ENCODE measurements at regions not wholly inside any gene's neighbourhood (a gene's known extent, or its start where the extent isn't known, plus 50 kb on each side); places are given as distances from the start of the nearest gene placed in this dataset.
"Not testable (repeated sequence)": the region's sequence is repeated elsewhere in the genome, so short reads cannot be mapped to it uniquely, and the experiment has no call there.

DNA sequence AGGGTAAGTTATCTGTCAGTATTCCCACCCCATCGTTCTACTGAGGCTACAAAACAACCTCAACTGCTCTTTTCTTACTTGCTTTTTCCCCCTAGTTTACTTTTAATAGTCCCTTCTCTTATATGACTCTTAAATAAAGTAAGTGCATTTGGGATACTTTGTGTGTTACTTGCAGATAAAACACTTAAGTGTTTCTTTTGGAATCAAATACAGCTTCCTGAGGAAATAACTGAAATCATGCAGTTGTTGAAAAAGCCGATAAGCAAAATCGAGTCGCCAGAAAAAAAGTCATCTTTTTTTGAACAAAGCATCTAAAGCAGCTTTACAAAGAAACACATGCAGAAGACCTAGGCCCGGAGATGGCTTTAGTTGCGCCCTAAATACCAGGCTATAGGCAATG, 53.5 kb upstream of the EPB41L4A start:
- no peaks in the 10 kb centered on the region for H3K9me3 ChIP-seq (ENCODE audit: control insufficient read depth, insufficient read depth, low read length)
- H3K27ac ChIP-seq (ENCODE audit: low read depth, low read length): no peak overlapping the region
- no peaks in the 10 kb centered on the region for H3K36me3 ChIP-seq (ENCODE audit: control insufficient read depth, insufficient read depth, low read length)
- H3K4me3 ChIP-seq (ENCODE audit: low read depth, low read length): no peak overlapping the region
- H3K9ac ChIP-seq (ENCODE audit: low read depth, low read length): no peak overlapping the region
- no peaks in the 10 kb centered on the region for H3K4me1 ChIP-seq (ENCODE audit: control insufficient read depth, insufficient read depth, low read length)
- no peaks in the 10 kb centered on the region for H3K27me3 ChIP-seq (ENCODE audit: control insufficient read depth, insufficient read depth, low read length)

DNA sequence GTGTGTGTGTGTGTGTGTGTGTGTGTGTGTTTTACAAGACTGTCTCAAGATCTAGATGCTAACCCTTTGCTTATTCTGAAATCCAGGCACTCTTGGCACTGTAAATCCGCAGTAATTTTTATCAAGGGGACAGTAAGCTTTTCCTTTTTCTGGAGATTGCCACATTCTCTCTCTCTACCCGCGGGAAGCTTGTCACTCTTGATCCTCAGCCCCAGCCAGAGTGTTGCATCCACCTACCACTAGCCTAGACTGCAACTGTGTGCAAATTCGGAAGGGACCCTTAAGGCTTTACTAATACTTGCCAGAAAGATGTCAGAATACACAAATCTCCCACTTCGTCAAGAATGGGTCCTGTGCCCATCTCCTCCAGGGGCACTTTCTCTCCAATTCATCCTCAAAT, 54.9 kb upstream of the EPB41L4A start:
- Histone ChIP-seq H3K36me3 (ENCODE audit: control insufficient read depth, insufficient read depth, low read length) (no peaks in the 10 kb centered on the region), H3K27me3 (ENCODE audit: control insufficient read depth, insufficient read depth, low read length) (no peaks in the 10 kb centered on the region), H3K9ac (ENCODE audit: low read depth, low read length) (no peak overlapping the region), H3K4me3 (ENCODE audit: low read depth, low read length) (no peak overlapping the region), H3K27ac (ENCODE audit: low read depth, low read length) (no peak overlapping the region), H3K4me1 (ENCODE audit: control insufficient read depth, insufficient read depth, low read length) (no peaks in the 10 kb centered on the region), H3K9me3 (ENCODE audit: control insufficient read depth, insufficient read depth, low read length) (no peaks in the 10 kb centered on the region)

DNA sequence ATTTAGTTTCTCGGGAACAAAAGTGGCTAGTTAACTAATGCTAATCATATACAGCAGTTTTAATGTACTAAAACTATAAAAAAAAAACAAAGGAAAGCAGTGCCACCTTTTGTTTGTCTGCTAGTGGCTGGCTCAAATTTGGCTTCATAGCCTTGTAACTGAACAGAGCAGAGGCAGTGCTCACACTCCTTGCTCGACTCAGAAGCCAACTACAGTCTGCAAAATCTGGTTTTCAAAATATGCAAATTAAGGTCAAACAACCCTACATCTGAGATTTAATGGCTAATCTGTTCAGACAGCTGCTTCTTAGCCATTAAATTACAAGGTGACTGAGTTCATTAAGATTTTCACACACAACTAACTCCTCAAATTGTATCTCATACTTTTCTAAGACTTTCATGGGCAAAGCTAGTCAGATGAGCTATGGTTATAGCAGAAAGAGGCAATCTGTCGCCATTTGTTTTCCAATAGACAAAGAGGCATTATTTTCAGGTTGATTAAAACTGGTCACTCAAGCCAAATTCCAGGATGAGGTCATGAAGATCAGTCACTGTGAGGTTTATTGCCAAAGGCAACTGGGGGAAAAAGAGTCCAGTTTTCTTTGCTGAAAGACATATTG, 56.8 kb upstream of the EPB41L4A start:
- H3K27ac ChIP-seq (ENCODE audit: low read depth, low read length): no peak overlapping the region
- H3K4me1 ChIP-seq (ENCODE audit: control insufficient read depth, insufficient read depth, low read length): no peaks in the 10 kb centered on the region
- no peaks in the 10 kb centered on the region for H3K9me3 ChIP-seq (ENCODE audit: control insufficient read depth, insufficient read depth, low read length)
- H3K36me3 ChIP-seq (ENCODE audit: control insufficient read depth, insufficient read depth, low read length): no peaks in the 10 kb centered on the region
- no peaks in the 10 kb centered on the region for H3K27me3 ChIP-seq (ENCODE audit: control insufficient read depth, insufficient read depth, low read length)
- H3K4me3 ChIP-seq (ENCODE audit: low read depth, low read length): no peak overlapping the region
- H3K9ac ChIP-seq (ENCODE audit: low read depth, low read length): no peak overlapping the region

DNA sequence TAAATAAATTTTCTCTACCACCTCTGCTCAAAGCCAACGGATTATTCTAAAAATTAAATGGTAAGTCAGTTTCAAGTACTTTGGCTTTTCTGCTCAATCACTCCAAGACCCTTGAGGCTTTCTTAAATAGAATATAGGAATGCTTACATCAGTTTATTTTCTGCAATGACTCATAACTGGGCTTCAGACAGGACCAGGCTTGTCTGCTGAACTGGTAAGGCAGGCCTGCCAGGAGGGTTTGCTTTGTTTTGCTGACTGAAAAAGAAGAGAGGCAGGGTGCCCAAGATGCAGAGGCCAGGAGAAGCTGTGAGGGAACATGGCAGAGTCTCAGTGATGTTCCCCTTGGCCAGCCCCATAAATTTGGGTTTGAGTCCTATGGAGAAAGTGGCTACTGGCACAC, 60.3 kb upstream of the EPB41L4A start:
- Histone ChIP-seq H3K27ac (ENCODE audit: low read depth, low read length) (no peak overlapping the region), H3K27me3 (ENCODE audit: control insufficient read depth, insufficient read depth, low read length) (no peaks in the 10 kb centered on the region), H3K9ac (ENCODE audit: low read depth, low read length) (no peak overlapping the region), H3K4me3 (ENCODE audit: low read depth, low read length) (no peak overlapping the region), H3K9me3 (ENCODE audit: control insufficient read depth, insufficient read depth, low read length) (no peaks in the 10 kb centered on the region), H3K36me3 (ENCODE audit: control insufficient read depth, insufficient read depth, low read length) (no peaks in the 10 kb centered on the region), H3K4me1 (ENCODE audit: control insufficient read depth, insufficient read depth, low read length) (no peaks in the 10 kb centered on the region)

- no peaks in the 10 kb centered on the region for H3K4me1 ChIP-seq (ENCODE audit: control insufficient read depth, insufficient read depth, low read length)
- H3K9me3 ChIP-seq (ENCODE audit: control insufficient read depth, insufficient read depth, low read length): no peaks in the 10 kb centered on the region
- H3K9ac ChIP-seq (ENCODE audit: low read depth, low read length): no peak overlapping the region
- H3K27ac ChIP-seq (ENCODE audit: low read depth, low read length): no peak overlapping the region
- no peaks in the 10 kb centered on the region for H3K36me3 ChIP-seq (ENCODE audit: control insufficient read depth, insufficient read depth, low read length)
- H3K27me3 ChIP-seq (ENCODE audit: control insufficient read depth, insufficient read depth, low read length): no peaks in the 10 kb centered on the region
- no peak overlapping the region for H3K4me3 ChIP-seq (ENCODE audit: low read depth, low read length)
Measured at GRCh38 chr5:112480501-112480900, 61.4 kb upstream of the EPB41L4A start.

DNA sequence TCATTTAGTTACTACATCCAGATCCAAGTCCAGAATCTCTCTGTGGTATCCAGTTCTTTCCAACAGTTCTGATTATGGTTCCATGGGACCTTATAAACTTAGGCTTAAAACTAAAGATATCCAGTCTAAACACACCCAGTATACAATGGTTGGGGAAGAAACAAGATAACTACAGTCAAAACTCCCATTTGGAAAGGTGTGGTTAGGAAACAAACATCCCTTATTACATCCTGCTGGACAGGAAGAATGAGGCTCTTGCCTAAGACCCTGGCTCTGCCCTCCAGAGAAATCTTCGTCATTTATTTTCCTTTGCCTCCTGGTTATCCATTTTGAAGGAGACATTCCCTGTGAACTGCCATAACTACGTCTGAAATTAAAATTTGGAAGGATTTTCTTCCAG, 64.6 kb upstream of the EPB41L4A start:
- no peak overlapping the region for H3K27ac ChIP-seq (ENCODE audit: low read depth, low read length)
- no peaks in the 10 kb centered on the region for H3K36me3 ChIP-seq (ENCODE audit: control insufficient read depth, insufficient read depth, low read length)
- H3K9ac ChIP-seq (ENCODE audit: low read depth, low read length): no peak overlapping the region
- no peak overlapping the region for H3K4me3 ChIP-seq (ENCODE audit: low read depth, low read length)
- H3K9me3 ChIP-seq (ENCODE audit: control insufficient read depth, insufficient read depth, low read length): no peaks in the 10 kb centered on the region
- H3K4me1 ChIP-seq (ENCODE audit: control insufficient read depth, insufficient read depth, low read length): no peaks in the 10 kb centered on the region
- no peaks in the 10 kb centered on the region for H3K27me3 ChIP-seq (ENCODE audit: control insufficient read depth, insufficient read depth, low read length)

- H3K36me3 ChIP-seq (ENCODE audit: control insufficient read depth, insufficient read depth, low read length): no peaks in the 10 kb centered on the region
- H3K27me3 ChIP-seq (ENCODE audit: control insufficient read depth, insufficient read depth, low read length): no peaks in the 10 kb centered on the region
- H3K4me1 ChIP-seq (ENCODE audit: control insufficient read depth, insufficient read depth, low read length): no peaks in the 10 kb centered on the region
- no peak overlapping the region for H3K27ac ChIP-seq (ENCODE audit: low read depth, low read length)
- no peak overlapping the region for H3K4me3 ChIP-seq (ENCODE audit: low read depth, low read length)
- H3K9ac ChIP-seq (ENCODE audit: low read depth, low read length): no peak overlapping the region
- no peaks in the 10 kb centered on the region for H3K9me3 ChIP-seq (ENCODE audit: control insufficient read depth, insufficient read depth, low read length)
Measured at GRCh38 chr5:112485934-112486355, 66.9 kb upstream of the EPB41L4A start.

DNA sequence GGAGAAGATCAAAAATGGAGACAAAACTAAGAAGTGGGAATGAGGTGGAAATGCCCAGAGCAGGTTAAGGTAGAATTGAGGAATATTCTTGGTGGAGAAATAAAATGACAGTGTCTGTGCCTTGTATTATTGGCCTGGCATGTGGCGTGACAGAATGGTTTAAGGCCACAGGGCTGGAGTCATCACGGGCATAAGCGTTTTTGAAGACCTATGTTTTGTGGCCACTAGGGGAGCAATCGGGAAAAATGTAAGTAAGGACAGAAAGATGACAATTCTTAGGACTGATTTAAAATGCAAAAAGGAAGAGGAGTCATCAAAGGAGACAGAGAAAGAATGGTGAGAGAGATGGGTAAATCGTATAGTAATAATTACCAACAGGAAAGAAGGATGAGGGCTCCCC, 72.2 kb upstream of the EPB41L4A start:
- H3K36me3 ChIP-seq (ENCODE audit: control insufficient read depth, insufficient read depth, low read length): no peaks in the 10 kb centered on the region
- H3K9ac ChIP-seq (ENCODE audit: low read depth, low read length): no peak overlapping the region
- no peaks in the 10 kb centered on the region for H3K4me1 ChIP-seq (ENCODE audit: control insufficient read depth, insufficient read depth, low read length)
- no peak overlapping the region for H3K4me3 ChIP-seq (ENCODE audit: low read depth, low read length)
- no peaks in the 10 kb centered on the region for H3K27me3 ChIP-seq (ENCODE audit: control insufficient read depth, insufficient read depth, low read length)
- no peak overlapping the region for H3K27ac ChIP-seq (ENCODE audit: low read depth, low read length)
- no peaks in the 10 kb centered on the region for H3K9me3 ChIP-seq (ENCODE audit: control insufficient read depth, insufficient read depth, low read length)

DNA sequence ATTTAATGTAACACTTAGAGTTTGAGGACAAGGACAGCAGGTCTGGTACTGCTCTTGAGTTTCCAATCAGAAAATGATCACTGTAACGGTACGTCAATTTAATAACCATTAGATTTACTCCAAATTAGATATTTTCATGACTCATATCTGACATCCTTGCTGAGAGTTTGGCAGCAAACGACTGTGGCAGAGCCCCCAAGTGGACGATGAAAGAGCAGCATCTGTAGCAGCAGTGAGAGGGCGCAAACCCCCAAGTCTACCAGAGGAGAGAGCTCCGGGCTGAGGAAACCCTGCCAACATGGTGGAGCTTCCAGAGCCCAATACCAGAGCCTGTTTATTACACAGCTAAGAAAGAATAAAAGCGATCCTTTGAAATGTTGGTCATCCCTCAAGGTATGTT, 73.2 kb upstream of the EPB41L4A start:
- no peaks in the 10 kb centered on the region for H3K27me3 ChIP-seq (ENCODE audit: control insufficient read depth, insufficient read depth, low read length)
- H3K36me3 ChIP-seq (ENCODE audit: control insufficient read depth, insufficient read depth, low read length): no peaks in the 10 kb centered on the region
- no peaks in the 10 kb centered on the region for H3K9me3 ChIP-seq (ENCODE audit: control insufficient read depth, insufficient read depth, low read length)
- H3K4me3 ChIP-seq (ENCODE audit: low read depth, low read length): no peak overlapping the region
- H3K27ac ChIP-seq (ENCODE audit: low read depth, low read length): no peak overlapping the region
- H3K4me1 ChIP-seq (ENCODE audit: control insufficient read depth, insufficient read depth, low read length): no peaks in the 10 kb centered on the region
- H3K9ac ChIP-seq (ENCODE audit: low read depth, low read length): no peak overlapping the region

GRCh38 chr5:112503749-112504501, 84.8 kb upstream of the EPB41L4A start:
- not testable (repeated sequence) for H3K36me3 ChIP-seq (ENCODE audit: control insufficient read depth, insufficient read depth, low read length); H3K9me3 ChIP-seq (ENCODE audit: control insufficient read depth, insufficient read depth, low read length); H3K4me1 ChIP-seq (ENCODE audit: control insufficient read depth, insufficient read depth, low read length); H3K27ac ChIP-seq (ENCODE audit: low read depth, low read length); H3K9ac ChIP-seq (ENCODE audit: low read depth, low read length); H3K4me3 ChIP-seq (ENCODE audit: low read depth, low read length); H3K27me3 ChIP-seq (ENCODE audit: control insufficient read depth, insufficient read depth, low read length)

GRCh38 chr5:112509097-112509496, 90.0 kb upstream of the EPB41L4A start:
- H3K4me1 ChIP-seq (ENCODE audit: control insufficient read depth, insufficient read depth, low read length); H3K27me3 ChIP-seq (ENCODE audit: control insufficient read depth, insufficient read depth, low read length); H3K4me3 ChIP-seq (ENCODE audit: low read depth, low read length); H3K36me3 ChIP-seq (ENCODE audit: control insufficient read depth, insufficient read depth, low read length); H3K9ac ChIP-seq (ENCODE audit: low read depth, low read length); H3K27ac ChIP-seq (ENCODE audit: low read depth, low read length): not testable (repeated sequence)
- peaks cover 21% of the 10 kb centered on the region for H3K9me3 ChIP-seq (ENCODE audit: control insufficient read depth, insufficient read depth, low read length)
